ENCODE measurements at regions not wholly inside any gene's neighbourhood (a gene's known extent, or its start where the extent isn't known, plus 50 kb on each side); places are given as distances from the start of the nearest gene placed in this dataset.

DNA sequence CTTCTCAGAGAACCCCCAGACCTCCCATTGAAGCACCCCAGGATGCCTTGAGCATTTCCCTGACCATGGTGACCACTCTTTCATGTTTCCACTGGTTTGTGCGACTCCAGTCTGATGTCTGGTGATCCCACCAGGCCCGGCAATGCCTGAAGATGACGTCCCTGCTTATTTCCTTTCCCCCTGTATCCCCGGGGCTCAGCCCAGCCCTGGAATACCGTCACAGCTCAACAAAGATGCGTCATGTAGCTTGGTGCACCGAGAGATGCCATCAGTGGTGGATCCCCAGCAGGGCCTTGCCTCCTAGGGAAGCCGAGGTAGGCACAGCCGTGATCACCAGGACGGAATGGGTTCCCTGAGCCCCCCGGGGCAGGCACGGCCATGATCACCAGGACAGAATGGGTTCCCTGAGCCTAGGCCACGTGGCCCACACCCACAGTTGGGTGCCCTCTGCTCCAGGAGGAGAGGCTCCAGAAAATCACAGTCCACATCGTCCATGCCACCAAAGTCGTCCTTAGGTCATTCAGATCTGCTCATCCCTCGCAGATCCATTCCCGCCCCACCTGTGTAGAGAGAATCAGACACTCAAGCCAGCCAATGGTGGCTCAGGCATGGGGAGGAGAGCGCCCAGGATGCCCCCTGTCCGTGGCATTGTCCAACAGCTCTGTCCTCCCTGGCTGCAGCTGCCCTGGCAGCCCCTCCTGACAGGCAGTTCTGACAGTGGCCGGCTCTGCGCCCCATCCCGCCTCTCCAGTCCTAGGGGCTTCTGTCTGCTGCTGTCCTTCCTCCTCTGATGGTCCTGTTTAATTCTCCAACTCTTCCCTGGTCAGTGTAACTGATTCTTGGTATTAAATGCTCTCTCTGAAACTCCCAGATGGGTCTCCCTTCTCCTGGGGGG lies 261.1 kb downstream of the RBFOX3 start:
- Mint-ChIP-seq H3K36me3 (no peaks in the 10 kb centered on the region), H3K27ac (no peak overlapping the region), H3K27me3 (peaks cover 23% of the 10 kb centered on the region), H3K4me3 (no peak overlapping the region), H3K9me3 (ENCODE audit: low read depth) (no peaks in the 10 kb centered on the region), H3K4me1 (no peaks in the 10 kb centered on the region)
- DNase-seq (no peak), ATAC-seq (no peak)
- CTCF ChIA-PET, result no interaction called here

DNA sequence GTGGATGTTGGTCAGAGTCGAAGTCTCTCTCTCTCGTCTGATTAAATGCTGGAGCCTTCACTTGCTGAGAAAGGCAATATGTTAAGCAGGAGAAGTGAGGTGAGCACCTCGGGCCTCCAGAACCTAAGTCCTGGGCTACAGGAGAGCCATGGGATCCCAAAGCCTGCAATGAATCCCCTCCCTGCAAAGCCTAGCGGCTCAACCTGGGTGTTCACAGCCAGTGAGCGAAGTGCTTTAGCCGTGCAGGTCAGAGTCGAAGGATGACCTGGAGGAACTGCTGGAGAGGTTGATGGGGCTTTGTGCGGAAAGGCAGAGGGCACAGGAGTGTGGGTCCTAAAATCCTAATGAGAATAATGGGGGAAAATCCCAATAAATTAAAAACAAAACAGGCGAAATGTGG lies 267.8 kb downstream of the ENGASE start:
- H3K36me3 Mint-ChIP-seq, result no peaks in the 10 kb centered on the region
- ATAC-seq (no peak), DNase-seq (no peak)
- no peaks in the 10 kb centered on the region for H3K4me1 Mint-ChIP-seq
- H3K9me3 Mint-ChIP-seq (ENCODE audit: low read depth), result no peaks in the 10 kb centered on the region
- CTCF ChIA-PET, result no interaction called here
- no peak overlapping the region for H3K27ac Mint-ChIP-seq
- no peak overlapping the region for H3K4me3 Mint-ChIP-seq
- peaks cover 31% of the 10 kb centered on the region for H3K27me3 Mint-ChIP-seq

DNA sequence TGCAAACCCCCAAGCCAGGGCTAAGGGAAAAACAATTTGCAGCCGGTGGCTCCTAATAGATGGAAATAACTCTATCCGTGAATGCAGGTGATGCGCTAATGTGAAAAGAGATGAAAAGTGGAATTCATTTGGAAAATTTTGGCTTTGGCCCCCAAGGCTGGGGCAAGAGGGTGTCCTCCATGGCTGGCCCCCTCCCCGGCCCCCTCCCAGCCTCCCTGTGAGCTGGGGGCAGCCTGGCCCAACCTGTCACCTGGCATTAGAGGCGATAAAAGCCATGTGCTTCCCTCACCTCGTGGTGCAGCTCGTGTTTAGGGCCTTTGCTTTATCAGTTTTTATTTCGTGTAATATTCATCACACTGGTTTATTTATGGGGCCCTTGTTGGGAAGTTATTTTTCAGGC lies 267.2 kb downstream of the ENGASE start:
- H3K4me1 Mint-ChIP-seq, result no peaks in the 10 kb centered on the region
- H3K27ac Mint-ChIP-seq, result no peak overlapping the region
- no peak overlapping the region for H3K4me3 Mint-ChIP-seq
- CTCF ChIA-PET, result no interaction called here
- H3K9me3 Mint-ChIP-seq (ENCODE audit: low read depth), result no peaks in the 10 kb centered on the region
- peaks cover 25% of the 10 kb centered on the region for H3K27me3 Mint-ChIP-seq
- no peak for ATAC-seq
- no peak for DNase-seq
- no peaks in the 10 kb centered on the region for H3K36me3 Mint-ChIP-seq

DNA sequence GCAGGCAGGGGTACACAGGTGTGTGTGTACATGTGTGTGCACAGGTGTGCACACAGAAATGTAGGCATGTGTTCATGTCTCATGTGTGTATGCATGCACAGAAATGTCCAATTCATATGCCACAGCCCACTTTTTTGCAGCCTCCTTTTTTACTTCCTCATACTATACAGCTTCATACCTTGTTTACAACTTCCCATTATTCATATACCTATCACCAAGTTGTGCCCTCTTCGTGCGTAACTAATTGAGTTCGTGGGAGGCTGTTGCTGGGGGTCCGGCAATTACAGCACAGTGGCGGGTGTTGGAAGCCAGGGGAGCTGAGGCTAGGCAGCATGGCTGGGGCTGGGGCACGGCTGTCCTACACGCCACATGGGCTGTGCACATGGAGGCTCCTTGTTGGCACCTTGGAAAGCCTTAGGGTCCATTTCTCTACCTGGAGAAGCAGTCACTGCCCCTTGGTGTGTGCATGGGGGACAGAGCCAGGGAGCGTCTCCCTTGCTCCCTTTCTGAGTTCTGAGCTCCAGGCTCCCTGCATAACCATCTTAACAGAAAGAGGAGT lies 266.7 kb downstream of the ENGASE start:
- no peaks in the 10 kb centered on the region for H3K9me3 Mint-ChIP-seq (ENCODE audit: low read depth)
- peaks cover 22% of the 10 kb centered on the region for H3K27me3 Mint-ChIP-seq
- no peak overlapping the region for H3K27ac Mint-ChIP-seq
- CTCF ChIA-PET, result no interaction called here
- H3K36me3 Mint-ChIP-seq, result no peaks in the 10 kb centered on the region
- H3K4me1 Mint-ChIP-seq, result no peaks in the 10 kb centered on the region
- ATAC-seq (no peak), DNase-seq (no peak)
- no peak overlapping the region for H3K4me3 Mint-ChIP-seq

DNA sequence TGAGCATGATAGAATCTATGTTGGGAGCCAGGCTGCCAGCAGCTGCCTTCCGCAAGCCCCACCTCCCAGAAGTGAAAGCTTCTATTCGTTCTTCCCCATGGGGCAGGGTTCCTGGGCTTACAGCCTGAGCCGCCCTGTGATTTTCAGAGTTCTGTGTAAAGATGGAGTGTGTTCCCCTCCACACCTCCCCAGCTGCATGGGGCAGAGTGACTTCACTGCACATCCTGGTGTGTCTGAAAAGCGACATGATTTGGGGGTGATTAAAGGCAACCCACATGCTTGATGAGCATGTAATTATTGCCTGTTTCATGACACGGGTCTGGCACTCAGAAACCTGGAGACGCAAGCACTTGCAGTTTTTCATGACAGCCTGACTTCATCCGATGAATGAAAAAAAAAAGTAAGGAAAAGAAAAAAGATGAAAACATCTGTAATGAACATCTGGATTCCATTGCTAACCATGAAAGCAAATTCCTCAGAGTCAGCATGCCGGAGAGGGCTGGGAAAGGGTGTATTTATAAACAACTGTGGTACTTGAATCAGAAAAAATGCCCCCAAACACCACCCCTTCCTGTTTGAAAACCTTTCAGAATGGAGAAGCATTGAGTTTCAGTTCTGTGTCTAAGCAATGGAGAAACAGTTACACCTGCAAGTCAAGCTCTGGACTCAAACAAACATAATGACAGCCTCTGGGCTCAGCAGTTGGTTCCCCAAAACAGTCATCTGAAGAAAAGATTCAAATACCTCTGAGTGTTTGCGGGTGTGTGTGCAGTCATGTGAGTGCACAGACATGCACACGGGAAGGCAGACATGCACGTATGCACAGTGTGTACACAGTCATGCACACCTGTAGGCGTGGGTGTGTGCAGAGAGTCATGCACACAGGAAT lies 266.0 kb downstream of the ENGASE start:
- Mint-ChIP-seq H3K9me3 (ENCODE audit: low read depth) (no peaks in the 10 kb centered on the region), H3K27ac (no peak overlapping the region), H3K4me1 (no peaks in the 10 kb centered on the region), H3K27me3 (peaks cover 20% of the 10 kb centered on the region), H3K36me3 (no peaks in the 10 kb centered on the region), H3K4me3 (no peak overlapping the region)
- DNase-seq, result no peak
- ATAC-seq, result no peak
- CTCF ChIA-PET, result no interaction called here

DNA sequence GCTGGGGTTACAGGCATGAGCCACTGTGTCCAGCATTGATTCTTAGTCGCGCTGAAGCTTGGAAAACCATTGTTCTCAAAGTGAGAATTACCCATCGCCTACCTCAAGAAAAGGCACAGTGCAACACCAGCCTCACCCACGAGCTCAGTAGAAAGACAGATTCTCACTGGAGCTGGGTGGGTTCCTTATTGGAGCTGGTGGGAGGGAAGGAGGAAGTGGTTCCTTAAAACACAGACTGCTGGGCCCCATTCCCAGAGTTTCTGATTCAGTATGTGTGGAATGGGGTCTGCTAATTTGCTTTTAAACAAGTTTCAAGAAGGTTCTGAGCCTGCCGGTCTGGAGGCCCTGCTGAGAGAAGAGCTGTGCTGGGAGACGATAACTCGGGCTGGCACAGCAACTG lies 264.7 kb downstream of the ENGASE start:
- no peak overlapping the region for H3K4me3 Mint-ChIP-seq
- no peak overlapping the region for H3K27ac Mint-ChIP-seq
- no peaks in the 10 kb centered on the region for H3K4me1 Mint-ChIP-seq
- CTCF ChIA-PET, result no interaction called here
- H3K27me3 Mint-ChIP-seq, result peaks cover 13% of the 10 kb centered on the region
- H3K9me3 Mint-ChIP-seq (ENCODE audit: low read depth), result no peaks in the 10 kb centered on the region
- no peak for DNase-seq
- no peaks in the 10 kb centered on the region for H3K36me3 Mint-ChIP-seq
- no peak for ATAC-seq

DNA sequence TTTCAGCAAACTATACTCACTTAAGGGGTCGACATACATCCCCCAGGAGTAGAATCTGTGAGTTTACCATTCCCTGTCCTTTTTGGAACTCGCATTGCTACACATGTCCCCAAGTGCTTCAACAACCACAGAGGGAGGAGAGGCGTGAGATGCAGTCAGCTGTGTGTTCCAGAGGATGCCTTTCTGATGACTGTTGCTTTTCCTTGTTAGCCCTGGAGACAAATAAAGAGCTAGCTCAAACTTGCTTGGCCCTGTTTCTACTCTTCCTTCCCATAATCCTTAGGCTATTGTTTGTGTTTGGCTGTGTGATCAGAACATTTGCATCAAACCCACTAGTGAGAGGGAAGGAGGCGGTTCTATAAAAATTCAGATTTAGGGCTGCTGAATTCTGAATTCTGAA lies 264.0 kb downstream of the ENGASE start:
- H3K9me3 Mint-ChIP-seq (ENCODE audit: low read depth), result no peaks in the 10 kb centered on the region
- no peaks in the 10 kb centered on the region for H3K36me3 Mint-ChIP-seq
- CTCF ChIA-PET, result no interaction called here
- H3K4me1 Mint-ChIP-seq, result no peaks in the 10 kb centered on the region
- H3K4me3 Mint-ChIP-seq, result no peak overlapping the region
- no peak overlapping the region for H3K27ac Mint-ChIP-seq
- DNase-seq, result no peak
- peaks cover 10% of the 10 kb centered on the region for H3K27me3 Mint-ChIP-seq
- no peak for ATAC-seq

DNA sequence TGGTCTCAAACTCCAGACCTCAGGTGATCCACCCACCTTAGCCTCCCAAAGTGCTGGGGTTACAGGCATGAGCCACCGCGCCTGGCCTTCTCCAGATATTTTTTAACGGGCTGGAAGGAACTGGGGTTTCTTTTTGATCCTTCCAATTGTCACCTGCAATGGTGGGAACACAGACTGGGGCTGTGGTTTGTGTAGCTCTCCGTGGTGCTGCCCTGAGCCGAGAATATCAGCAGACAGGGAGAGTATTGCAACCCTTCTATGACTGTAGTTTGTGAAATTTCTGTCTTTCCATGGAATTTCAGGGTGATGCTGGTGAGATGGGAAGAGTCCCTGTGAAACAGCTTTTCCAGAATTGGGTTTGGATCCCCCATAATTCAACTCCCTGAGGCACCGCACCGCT lies 263.5 kb downstream of the ENGASE start:
- Mint-ChIP-seq H3K4me1 (no peaks in the 10 kb centered on the region), H3K9me3 (ENCODE audit: low read depth) (no peaks in the 10 kb centered on the region), H3K36me3 (no peaks in the 10 kb centered on the region), H3K4me3 (no peak overlapping the region), H3K27ac (no peak overlapping the region), H3K27me3 (peaks cover 7% of the 10 kb centered on the region)
- CTCF ChIA-PET, result no interaction called here
- DNase-seq, result no peak
- no peak for ATAC-seq

DNA sequence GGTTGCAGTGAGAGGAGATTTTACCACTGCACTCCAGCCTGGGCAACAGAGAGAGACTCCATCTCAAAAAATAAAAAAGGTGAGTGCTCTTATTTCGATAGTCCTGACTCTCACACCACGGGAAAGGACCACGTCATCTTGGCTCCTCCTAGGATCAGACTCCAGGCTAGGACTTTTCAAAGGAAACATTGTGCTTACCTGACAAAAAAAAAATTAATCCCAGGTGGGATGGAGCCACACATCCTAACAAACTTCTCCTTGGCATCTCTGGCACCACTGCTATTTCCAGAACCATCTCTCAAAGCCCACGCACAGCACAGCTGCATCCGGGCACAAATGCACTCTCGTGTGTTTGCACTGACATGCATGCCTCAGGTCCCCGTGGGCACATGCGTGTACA lies 262.4 kb downstream of the ENGASE start:
- DNase-seq, result no peak
- Mint-ChIP-seq H3K36me3 (no peaks in the 10 kb centered on the region), H3K4me1 (no peaks in the 10 kb centered on the region), H3K4me3 (no peak overlapping the region), H3K27me3 (peaks cover 5% of the 10 kb centered on the region), H3K9me3 (ENCODE audit: low read depth) (no peaks in the 10 kb centered on the region), H3K27ac (no peak overlapping the region)
- CTCF ChIA-PET, result no interaction called here
- no peak for ATAC-seq

DNA sequence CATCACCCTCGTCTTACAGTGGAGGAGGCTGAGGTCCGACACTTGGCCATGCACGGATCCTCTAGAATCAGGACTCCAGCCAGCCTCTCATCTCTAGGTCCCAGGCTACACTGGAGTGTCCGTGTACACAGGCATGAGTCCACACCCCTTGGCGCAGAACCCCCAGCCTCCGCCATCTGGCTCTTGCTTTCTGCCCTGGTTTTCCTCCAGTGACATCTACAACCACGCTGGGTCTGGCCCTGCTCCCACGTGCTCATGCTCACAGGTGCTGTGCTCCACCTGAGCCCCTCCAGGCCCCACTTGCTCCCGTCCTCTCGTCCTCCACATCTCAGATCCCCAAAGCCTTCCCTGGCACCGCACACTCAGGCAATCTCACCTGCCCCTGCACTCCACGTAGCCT lies 260.8 kb downstream of the ENGASE start:
- H3K4me3 Mint-ChIP-seq, result no peak overlapping the region
- CTCF ChIA-PET, result no interaction called here
- ATAC-seq, result no peak

DNA sequence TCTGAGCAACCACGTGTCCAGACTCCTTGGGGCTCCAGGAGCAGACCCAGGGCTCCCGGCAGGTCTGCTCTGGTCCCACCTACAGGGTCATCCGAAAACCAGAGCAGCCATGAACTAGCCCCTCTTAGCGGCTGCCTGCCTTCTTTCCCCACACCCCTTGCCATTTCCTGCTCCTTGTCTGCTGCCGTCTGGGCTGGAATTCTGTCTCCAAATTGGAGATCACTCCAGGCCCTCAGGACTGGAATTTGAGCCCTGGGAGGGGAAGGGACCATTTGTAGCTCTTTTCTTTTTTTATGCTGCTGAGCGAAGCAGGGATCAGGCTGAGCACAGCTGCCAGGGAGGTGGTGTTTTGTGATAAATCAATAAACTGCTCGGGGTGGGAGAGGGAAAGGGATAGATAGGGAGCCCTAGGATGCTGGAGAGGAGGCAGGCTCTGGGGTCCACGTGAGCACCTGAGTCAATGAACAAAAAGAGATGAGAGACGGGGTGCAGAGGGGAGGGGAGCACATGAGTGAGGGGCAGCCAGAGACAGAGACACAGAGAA lies 257.5 kb downstream of the ENGASE start:
- Mint-ChIP-seq H3K27me3 (peaks cover 5% of the 10 kb centered on the region), H3K9me3 (ENCODE audit: low read depth) (no peaks in the 10 kb centered on the region), H3K36me3 (no peaks in the 10 kb centered on the region), H3K27ac (no peak overlapping the region), H3K4me1 (no peaks in the 10 kb centered on the region), H3K4me3 (no peak overlapping the region)
- ATAC-seq (no peak), DNase-seq (no peak)
- CTCF ChIA-PET, result no interaction called here

More for the DNA sequence above, 260.8 kb downstream of the ENGASE start:
- Mint-ChIP-seq H3K27me3 (peaks cover 5% of the 10 kb centered on the region), H3K9me3 (ENCODE audit: low read depth) (no peaks in the 10 kb centered on the region), H3K27ac (no peak overlapping the region), H3K4me1 (no peaks in the 10 kb centered on the region), H3K36me3 (no peaks in the 10 kb centered on the region)
- DNase-seq, result no peak

DNA sequence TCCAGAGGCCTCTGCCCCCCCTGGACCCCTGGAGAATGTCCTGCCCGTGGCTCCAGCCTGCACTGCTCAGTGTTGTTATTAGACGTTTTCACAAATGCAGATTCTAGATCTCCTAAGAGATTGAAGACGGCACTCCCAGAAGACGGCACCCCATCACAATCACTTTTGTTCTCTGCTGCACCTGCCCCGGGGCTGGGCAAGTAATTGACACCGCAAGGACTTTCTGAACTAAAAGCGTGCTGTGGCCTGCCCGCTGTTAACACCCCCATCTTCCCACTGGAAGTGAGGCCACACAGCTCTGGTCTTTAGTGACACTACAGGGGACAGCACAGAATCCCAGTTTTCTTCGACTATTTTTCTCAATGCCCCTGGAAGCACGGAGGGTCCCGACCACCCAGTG lies 256.9 kb downstream of the ENGASE start:
- ATAC-seq, result no peak
- H3K4me1 Mint-ChIP-seq, result no peaks in the 10 kb centered on the region
- no peak overlapping the region for H3K27ac Mint-ChIP-seq
- H3K36me3 Mint-ChIP-seq, result no peaks in the 10 kb centered on the region
- CTCF ChIA-PET, result no interaction called here
- H3K9me3 Mint-ChIP-seq (ENCODE audit: low read depth), result no peaks in the 10 kb centered on the region
- peaks cover 5% of the 10 kb centered on the region for H3K27me3 Mint-ChIP-seq
- H3K4me3 Mint-ChIP-seq, result no peak overlapping the region
- no peak for DNase-seq

DNA sequence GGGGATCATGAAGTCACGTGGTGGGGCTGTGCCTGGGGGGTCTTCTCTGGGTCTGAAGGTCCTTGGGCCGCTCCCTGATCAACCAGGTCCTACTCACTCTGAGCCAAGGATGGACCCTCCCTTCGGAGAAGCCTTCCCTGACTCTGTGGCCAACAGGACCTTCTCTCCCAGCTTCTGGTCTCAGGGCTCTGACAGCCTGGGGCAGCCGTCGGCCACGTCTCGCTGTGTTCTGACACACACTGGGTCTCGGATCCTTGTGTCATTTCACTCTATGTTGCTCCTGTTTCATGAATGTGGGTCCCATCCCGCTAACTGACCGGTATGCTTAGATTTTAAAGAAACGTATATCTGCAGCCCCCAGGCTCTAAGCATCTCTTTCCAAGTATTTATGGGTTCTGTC lies 256.1 kb downstream of the ENGASE start:
- Mint-ChIP-seq H3K4me3 (no peak overlapping the region), H3K27ac (no peak overlapping the region), H3K27me3 (peaks cover 9% of the 10 kb centered on the region), H3K9me3 (ENCODE audit: low read depth) (no peaks in the 10 kb centered on the region), H3K4me1 (no peaks in the 10 kb centered on the region), H3K36me3 (no peaks in the 10 kb centered on the region)
- CTCF ChIA-PET, result no interaction called here
- ATAC-seq, result no peak
- no peak for DNase-seq

DNA sequence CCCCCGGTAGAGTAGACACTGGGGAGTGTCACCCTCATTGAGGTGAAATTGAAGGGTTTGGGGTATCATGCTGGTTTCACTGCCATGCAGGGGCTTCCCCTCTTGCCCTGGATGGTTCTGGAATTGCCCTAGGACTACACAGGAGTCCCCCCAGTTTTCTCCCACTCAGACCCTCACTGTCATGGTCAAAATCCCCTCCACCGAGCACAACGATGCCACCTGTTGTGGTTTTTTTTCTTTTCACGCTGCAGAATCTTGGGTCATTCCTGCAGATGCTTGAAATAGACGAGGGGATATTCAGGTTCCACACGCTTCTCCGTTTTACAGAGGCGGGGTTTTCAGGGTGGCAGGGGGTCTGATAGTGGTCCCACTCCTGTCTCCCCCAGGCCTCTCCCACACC lies 255.6 kb downstream of the ENGASE start:
- Mint-ChIP-seq H3K27ac (no peak overlapping the region), H3K4me1 (no peaks in the 10 kb centered on the region), H3K9me3 (ENCODE audit: low read depth) (no peaks in the 10 kb centered on the region), H3K4me3 (no peak overlapping the region), H3K27me3 (peaks cover 9% of the 10 kb centered on the region), H3K36me3 (no peaks in the 10 kb centered on the region)
- CTCF ChIA-PET, result no interaction called here
- DNase-seq (no peak), ATAC-seq (no peak)
